ENCODE measurements at regions not wholly inside any gene's neighbourhood (a gene's known extent, or its start where the extent isn't known, plus 50 kb on each side); places are given as distances from the start of the nearest gene placed in this dataset.
A peak's percentile ranks its signal among the peaks of the same experiment; 100 is the strongest.

- TF ChIP-seq CSRNP2 (CRISPR knock-in tag; conservative IDR thresholded peaks at IDR 0.05; ENCODE audit: low read depth) = no peak
- no peak for TF ChIP-seq E2F1 (CRISPR knock-in tag; IDR thresholded peaks at IDR 0.05)
- TF ChIP-seq RBM39 (IDR thresholded peaks at IDR 0.05; ENCODE audit: low read depth, low read length, poor library complexity, severe bottlenecking) = no peak
- no peak for TF ChIP-seq SAFB2 (CRISPR knock-in tag; IDR thresholded peaks at IDR 0.05; ENCODE audit: borderline replicate concordance, low read depth)
- peak; percentile 30; the same call in 1 of the 2 replicates for TF ChIP-seq THAP11 (CRISPR knock-in tag; IDR thresholded peaks at IDR 0.05)
- 0 out of 2 replicates have a peak, but pooled peaks have one; percentile 26 for TF ChIP-seq KDM4B (CRISPR knock-in tag; IDR thresholded peaks at IDR 0.05)
- no peak for TF ChIP-seq PCBP2 (optimal IDR thresholded peaks at IDR 0.05; ENCODE audit: low read depth, low read length, poor library complexity, severe bottlenecking)
- TF ChIP-seq ZNF367 (CRISPR knock-in tag; IDR thresholded peaks at IDR 0.05; ENCODE audit: borderline replicate concordance) = no peak
- no peak for TF ChIP-seq MNT (IDR thresholded peaks at IDR 0.05)
- no peak for TF ChIP-seq BCLAF1 (IDR thresholded peaks at IDR 0.05)
- no peak for TF ChIP-seq REL (CRISPR knock-in tag; conservative IDR thresholded peaks at IDR 0.05)
- TF ChIP-seq MTERF4 (CRISPR knock-in tag; IDR thresholded peaks at IDR 0.05) = no peak
- no peak for TF ChIP-seq PRDM4 (CRISPR knock-in tag; IDR thresholded peaks at IDR 0.05; ENCODE audit: borderline replicate concordance)
- no peak for TF ChIP-seq ZNF180 (CRISPR knock-in tag; IDR thresholded peaks at IDR 0.05; ENCODE audit: borderline replicate concordance, low read depth)
- TF ChIP-seq NFIC (IDR thresholded peaks at IDR 0.05; ENCODE audit: low read length) = no peak
- no peak for TF ChIP-seq ZBTB37 (CRISPR knock-in tag; IDR thresholded peaks at IDR 0.05)
These were observed 66.1 kb upstream of the DLG1 start (continued) for GRCh38 chr3:197364410-197365071.

Measured in HepG2 (cell line).